Neural cell (in vitro differentiated cells): ENCODE measurements at regions not wholly inside any gene's neighbourhood (a gene's known extent, or its start where the extent isn't known, plus 50 kb on each side); places are given as distances from the start of the nearest gene placed in this dataset.

Source experiments
- H2AFZ ChIP-seq: fragments of 200-600, 300-800 bp; sonication (generic), shearing (Covaris generic); 2 replicates; pipeline ENCODE4 v1.6.0; 2014; ENCODE audit warnings: low read depth, mild to moderate bottlenecking, antibody characterized with exemption, low read length, moderate library complexity
- H3F3A ChIP-seq: fragments of 200-600 bp; shearing (Covaris generic); 2 replicates; pipeline ENCODE4 v1.6.1; 2016; ENCODE audit warnings: mild to moderate bottlenecking, moderate library complexity, mixed read lengths, antibody characterized with exemption, low read length; ENCODE audit not compliant: insufficient read depth, poor library complexity, severe bottlenecking
- H3K27ac ChIP-seq: fragments of 200-600, 300-800 bp; sonication (generic), shearing (Covaris generic); 2 replicates; pipeline ENCODE4 v1.5.1; 2014; ENCODE audit warnings: mild to moderate bottlenecking, low read length, moderate library complexity
- H3K27me3 ChIP-seq: fragments of 300-800, 200-600 bp; sonication (generic), shearing (Covaris generic); 2 replicates; pipeline ENCODE4 v1.6.0; 2014; ENCODE audit warnings: mild to moderate bottlenecking, low read depth, low read length, moderate library complexity; ENCODE audit not compliant: insufficient read depth
- H3K36me3 ChIP-seq: fragments of 300-800, 200-600 bp; sonication (generic), shearing (Covaris generic); 2 replicates; pipeline ENCODE4 v1.5.1; 2014; ENCODE audit warnings: mild to moderate bottlenecking, antibody characterized with exemption, low read length, moderate library complexity; ENCODE audit not compliant: insufficient read depth
- H3K4me2 ChIP-seq: fragments of 300-800, 200-600 bp; sonication (generic), shearing (Covaris generic); 2 replicates; pipeline ENCODE4 v1.6.0; 2014; ENCODE audit warnings: mild to moderate bottlenecking, low read length
- H3K4me3 ChIP-seq: fragments of 300-800, 200-600 bp; sonication (generic), shearing (Covaris generic); 2 replicates; pipeline ENCODE4 v1.5.1; 2014; ENCODE audit warnings: mild to moderate bottlenecking, low read length, moderate library complexity
- H3K79me2 ChIP-seq: fragments of 200-600 bp; shearing (Covaris generic); replicated peaks from 2 replicates; pipeline ENCODE4 v1.6.0; 2014; ENCODE audit warnings: mild to moderate bottlenecking, low read length, moderate library complexity; ENCODE audit not compliant: insufficient read depth
- H3K9ac ChIP-seq: fragments of 300-800, 200-600 bp; sonication (generic), shearing (Covaris generic); 2 replicates; pipeline ENCODE4 v1.6.1; 2016; ENCODE audit warnings: mild to moderate bottlenecking, low read length, mixed read lengths
- H3K9me2 ChIP-seq: fragments of 200-600 bp; shearing (Covaris generic); 2 replicates; pipeline ENCODE4 v1.6.1; 2016; ENCODE audit warnings: mild to moderate bottlenecking, low read length, mixed read lengths; ENCODE audit not compliant: insufficient read depth
- H3K9me3 ChIP-seq: fragments of 200-600, 300-800 bp; sonication (generic), shearing (Covaris generic); 2 replicates; pipeline ENCODE4 v1.6.1; 2016; ENCODE audit warnings: mild to moderate bottlenecking, mixed run types, low read length, moderate library complexity, mixed read lengths
- H4K20me1 ChIP-seq: fragments of 200-600 bp; shearing (Covaris generic); 2 replicates; pipeline ENCODE4 v1.6.1; 2016; ENCODE audit warnings: mild to moderate bottlenecking, mixed run types; ENCODE audit not compliant: insufficient read depth
- EP300 ChIP-seq: fragments of 450-650 bp; conservative IDR thresholded peaks from 2 replicates; pipeline ENCODE4 v1.6.1; 2014; ENCODE audit warnings: antibody characterized with exemption, mild to moderate bottlenecking, moderate library complexity; ENCODE audit not compliant: poor library complexity, severe bottlenecking
- EZH2 ChIP-seq: fragments of 200-600, 300-800 bp; shearing (Covaris generic), sonication (generic); IDR thresholded peaks from 2 replicates; pipeline ENCODE4 v1.6.1; 2014; ENCODE audit warnings: antibody characterized with exemption, low read length, borderline replicate concordance, mild to moderate bottlenecking; ENCODE audit not compliant: insufficient read depth, poor library complexity, severe bottlenecking
- MXI1 ChIP-seq: fragments of 450-650 bp; conservative IDR thresholded peaks from 2 replicates; pipeline ENCODE4 v1.6.1; 2014; ENCODE audit warnings: antibody characterized with exemption, mild to moderate bottlenecking; ENCODE audit not compliant: poor library complexity, severe bottlenecking
- RAD21 ChIP-seq: fragments of 450-650 bp; conservative IDR thresholded peaks from 2 replicates; pipeline ENCODE4 v1.6.1; 2014; ENCODE audit warnings: antibody characterized with exemption, mild to moderate bottlenecking, moderate library complexity
- SMC3 ChIP-seq: fragments of 450-650 bp; conservative IDR thresholded peaks from 2 replicates; pipeline ENCODE4 v1.6.1; 2014; ENCODE audit warnings: antibody characterized with exemption, mild to moderate bottlenecking, moderate library complexity; ENCODE audit not compliant: poor library complexity
- TAF1 ChIP-seq: IDR thresholded peaks from 2 replicates; pipeline ENCODE4 v1.6.1; 2012; ENCODE audit warnings: low read depth
- TF ChIP-seq, protein P1 (sequence below): fragments of 450-650 bp; IDR thresholded peaks from 2 replicates; pipeline ENCODE4 v1.5.1; 2014; ENCODE audit warnings: antibody characterized with exemption, mild to moderate bottlenecking, moderate library complexity; ENCODE audit not compliant: poor library complexity, severe bottlenecking
- TF ChIP-seq, protein P2 (sequence below): IDR thresholded peaks from 2 replicates; pipeline ENCODE4 v1.6.1; 2012; ENCODE audit warnings: borderline replicate concordance

DNA sequence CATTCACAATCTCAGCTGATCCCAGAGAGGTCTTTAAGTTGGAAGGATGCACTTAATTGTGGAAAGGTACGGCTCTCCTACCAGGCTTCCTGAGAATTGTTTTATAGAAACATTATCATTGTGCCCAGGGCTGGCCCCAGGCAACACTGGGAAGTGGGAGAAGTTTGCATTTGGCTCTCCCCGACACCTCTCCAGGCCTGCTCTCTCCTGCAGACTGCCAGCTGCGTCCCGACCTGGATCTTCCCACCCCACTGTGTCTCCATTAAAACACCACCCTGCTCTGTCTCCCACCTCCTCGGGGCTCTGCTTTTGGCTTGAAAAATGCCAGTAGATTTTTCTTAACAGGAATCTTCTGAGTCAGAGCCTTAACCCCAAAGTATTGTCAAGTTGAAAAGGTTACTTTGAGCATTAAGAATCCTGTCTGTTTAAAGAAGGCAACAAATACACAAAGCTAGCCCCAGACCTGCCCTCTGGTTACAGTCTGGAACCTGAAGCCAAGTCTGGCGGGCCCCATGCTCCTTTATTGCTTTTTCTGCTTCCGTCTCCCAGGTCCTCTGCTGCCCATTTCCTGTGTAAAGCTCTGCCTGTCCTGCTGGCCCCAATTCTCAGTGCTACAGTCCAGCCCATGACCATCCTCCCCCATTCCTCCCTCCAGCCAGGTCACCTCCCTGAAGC lies 530.2 kb downstream of the SOX6 start:
- H3K79me2 ChIP-seq, result no peaks in the 10 kb centered on the region
- H2AFZ ChIP-seq, result no peak overlapping the region
- H3K4me2 ChIP-seq, result no peak overlapping the region

DNA sequence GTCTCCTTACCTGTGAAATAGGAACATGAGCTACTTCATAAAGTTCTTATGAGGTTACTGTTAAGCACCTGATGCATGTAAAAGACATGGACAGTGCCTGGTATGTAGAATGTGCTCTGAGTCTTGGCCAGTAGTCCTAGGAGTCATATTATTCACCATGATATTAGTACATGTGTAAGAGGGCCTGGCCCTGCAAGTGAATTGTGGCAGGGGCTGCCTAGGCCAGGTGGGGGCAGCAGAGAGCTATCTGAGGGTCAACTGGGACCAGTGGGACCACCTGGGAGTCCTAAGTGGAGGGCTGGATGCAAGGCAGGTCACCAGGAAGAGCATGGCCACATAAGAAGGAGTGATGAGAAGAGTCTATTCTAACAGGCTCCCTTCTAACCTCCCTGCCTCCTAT lies 529.5 kb downstream of the SOX6 start:
- Histone ChIP-seq H3K4me3 (no peak overlapping the region), H3K36me3 (no peaks in the 10 kb centered on the region), H3K4me2 (no peak overlapping the region), H3K79me2 (no peaks in the 10 kb centered on the region), H3K9me2 (no peaks in the 10 kb centered on the region), H3K27me3 (no peaks in the 10 kb centered on the region), H3K9ac (no peak overlapping the region), H4K20me1 (no peaks in the 10 kb centered on the region), H2AFZ (no peak overlapping the region), H3K27ac (no peak overlapping the region), H3F3A (no peaks in the 10 kb centered on the region), H3K9me3 (no peaks in the 10 kb centered on the region)
- TF ChIP-seq MXI1 (no peak), SMC3 (peak; percentile 20)
- TF ChIP-seq, protein P1, sequence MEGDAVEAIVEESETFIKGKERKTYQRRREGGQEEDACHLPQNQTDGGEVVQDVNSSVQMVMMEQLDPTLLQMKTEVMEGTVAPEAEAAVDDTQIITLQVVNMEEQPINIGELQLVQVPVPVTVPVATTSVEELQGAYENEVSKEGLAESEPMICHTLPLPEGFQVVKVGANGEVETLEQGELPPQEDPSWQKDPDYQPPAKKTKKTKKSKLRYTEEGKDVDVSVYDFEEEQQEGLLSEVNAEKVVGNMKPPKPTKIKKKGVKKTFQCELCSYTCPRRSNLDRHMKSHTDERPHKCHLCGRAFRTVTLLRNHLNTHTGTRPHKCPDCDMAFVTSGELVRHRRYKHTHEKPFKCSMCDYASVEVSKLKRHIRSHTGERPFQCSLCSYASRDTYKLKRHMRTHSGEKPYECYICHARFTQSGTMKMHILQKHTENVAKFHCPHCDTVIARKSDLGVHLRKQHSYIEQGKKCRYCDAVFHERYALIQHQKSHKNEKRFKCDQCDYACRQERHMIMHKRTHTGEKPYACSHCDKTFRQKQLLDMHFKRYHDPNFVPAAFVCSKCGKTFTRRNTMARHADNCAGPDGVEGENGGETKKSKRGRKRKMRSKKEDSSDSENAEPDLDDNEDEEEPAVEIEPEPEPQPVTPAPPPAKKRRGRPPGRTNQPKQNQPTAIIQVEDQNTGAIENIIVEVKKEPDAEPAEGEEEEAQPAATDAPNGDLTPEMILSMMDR, result peak; percentile 29

More for the DNA sequence above, 530.2 kb downstream of the SOX6 start:
- Histone ChIP-seq H3K4me3 (no peak overlapping the region), H3K9me3 (no peaks in the 10 kb centered on the region), H3K36me3 (no peaks in the 10 kb centered on the region), H3F3A (no peaks in the 10 kb centered on the region), H3K9me2 (no peaks in the 10 kb centered on the region), H4K20me1 (no peaks in the 10 kb centered on the region), H3K27ac (no peak overlapping the region), H3K27me3 (no peaks in the 10 kb centered on the region), H3K9ac (no peak overlapping the region)
- TF ChIP-seq SMC3, result no peak

DNA sequence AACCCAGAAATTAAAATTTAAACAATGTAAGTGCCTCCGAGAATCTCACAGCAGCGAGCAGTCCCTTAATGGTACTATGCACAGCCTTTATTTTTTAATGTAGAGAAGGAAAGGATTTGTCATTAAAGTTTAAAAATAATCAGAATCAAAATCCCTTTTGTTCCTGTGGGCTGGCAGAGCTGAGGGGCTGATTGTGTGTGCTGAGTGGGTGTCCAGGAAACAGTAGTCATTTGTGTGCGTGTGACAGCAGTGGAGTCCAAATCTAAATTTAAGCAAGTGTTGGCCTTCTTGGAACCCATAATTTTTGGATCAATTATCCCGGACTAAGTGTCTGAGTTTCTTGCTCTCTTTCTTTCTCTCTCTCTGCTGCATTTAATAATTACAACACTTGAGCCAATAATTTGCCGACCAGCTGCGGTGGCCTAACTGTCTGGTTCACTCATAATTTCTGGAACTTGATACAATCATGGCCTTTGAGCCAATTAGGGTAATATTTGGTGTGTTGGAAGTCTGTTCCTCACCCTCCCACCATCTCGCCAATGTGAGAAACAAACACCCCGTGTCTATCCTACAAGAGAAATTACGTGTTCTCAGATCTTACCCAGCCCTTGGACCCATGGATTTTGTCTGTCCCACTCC lies 528.0 kb downstream of the SOX6 start:
- no peaks in the 10 kb centered on the region for H3K36me3 ChIP-seq
- no peaks in the 10 kb centered on the region for H3F3A ChIP-seq
- no peak overlapping the region for H2AFZ ChIP-seq
- no peaks in the 10 kb centered on the region for H3K27me3 ChIP-seq
- no peaks in the 10 kb centered on the region for H4K20me1 ChIP-seq
- H3K9ac ChIP-seq, result no peak overlapping the region
- no peak overlapping the region for H3K27ac ChIP-seq
- H3K4me3 ChIP-seq, result no peak overlapping the region
- no peaks in the 10 kb centered on the region for H3K9me2 ChIP-seq
- no peaks in the 10 kb centered on the region for H3K79me2 ChIP-seq
- no peak for TF ChIP-seq RAD21
- TF ChIP-seq, protein P2, sequence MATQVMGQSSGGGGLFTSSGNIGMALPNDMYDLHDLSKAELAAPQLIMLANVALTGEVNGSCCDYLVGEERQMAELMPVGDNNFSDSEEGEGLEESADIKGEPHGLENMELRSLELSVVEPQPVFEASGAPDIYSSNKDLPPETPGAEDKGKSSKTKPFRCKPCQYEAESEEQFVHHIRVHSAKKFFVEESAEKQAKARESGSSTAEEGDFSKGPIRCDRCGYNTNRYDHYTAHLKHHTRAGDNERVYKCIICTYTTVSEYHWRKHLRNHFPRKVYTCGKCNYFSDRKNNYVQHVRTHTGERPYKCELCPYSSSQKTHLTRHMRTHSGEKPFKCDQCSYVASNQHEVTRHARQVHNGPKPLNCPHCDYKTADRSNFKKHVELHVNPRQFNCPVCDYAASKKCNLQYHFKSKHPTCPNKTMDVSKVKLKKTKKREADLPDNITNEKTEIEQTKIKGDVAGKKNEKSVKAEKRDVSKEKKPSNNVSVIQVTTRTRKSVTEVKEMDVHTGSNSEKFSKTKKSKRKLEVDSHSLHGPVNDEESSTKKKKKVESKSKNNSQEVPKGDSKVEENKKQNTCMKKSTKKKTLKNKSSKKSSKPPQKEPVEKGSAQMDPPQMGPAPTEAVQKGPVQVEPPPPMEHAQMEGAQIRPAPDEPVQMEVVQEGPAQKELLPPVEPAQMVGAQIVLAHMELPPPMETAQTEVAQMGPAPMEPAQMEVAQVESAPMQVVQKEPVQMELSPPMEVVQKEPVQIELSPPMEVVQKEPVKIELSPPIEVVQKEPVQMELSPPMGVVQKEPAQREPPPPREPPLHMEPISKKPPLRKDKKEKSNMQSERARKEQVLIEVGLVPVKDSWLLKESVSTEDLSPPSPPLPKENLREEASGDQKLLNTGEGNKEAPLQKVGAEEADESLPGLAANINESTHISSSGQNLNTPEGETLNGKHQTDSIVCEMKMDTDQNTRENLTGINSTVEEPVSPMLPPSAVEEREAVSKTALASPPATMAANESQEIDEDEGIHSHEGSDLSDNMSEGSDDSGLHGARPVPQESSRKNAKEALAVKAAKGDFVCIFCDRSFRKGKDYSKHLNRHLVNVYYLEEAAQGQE, result no peak
- TF ChIP-seq TAF1, result no peak
- TF ChIP-seq EZH2, result no peak
- no peak for TF ChIP-seq EP300
- TF ChIP-seq SMC3, result no peak
- TF ChIP-seq, protein P1, result no peak
- no peak for TF ChIP-seq MXI1
- no peak overlapping the region for H3K4me2 ChIP-seq
- no peaks in the 10 kb centered on the region for H3K9me3 ChIP-seq
